Activated T-helper 1 cell treated with anti-CD3 and anti-CD28 coated beads, Interleukin-12 subunit alpha, Interleukin-12 subunit beta, Interleukin-2, Interleukin-4 antibody, amounts not matched to agents 30 ng/mL and 10 ng/mL and 1 ng/mL, durations not matched to agents 14 hours and 24 hours and 36 hours (primary cell): ENCODE measurements at regions not wholly inside any gene's neighbourhood (a gene's known extent, or its start where the extent isn't known, plus 50 kb on each side); places are given as distances from the start of the nearest gene placed in this dataset.

ENCODE experiments used
- DNase-seq: peaks from one replicate; pipeline ENCODE4 v3.0.0; 2021; ENCODE audit warnings: low spot score
- H3K27ac Mint-ChIP-seq: one replicate; pipeline ENCODE4 v1.8.0; 2021; ENCODE audit warnings: mild to moderate bottlenecking, mixed read lengths
- H3K27me3 Mint-ChIP-seq: one replicate; pipeline ENCODE4 v1.8.0; 2022; ENCODE audit warnings: mild to moderate bottlenecking, moderate library complexity, mixed read lengths; ENCODE audit not compliant: insufficient read depth
- H3K36me3 Mint-ChIP-seq: one replicate; pipeline ENCODE4 v1.8.0; 2021; ENCODE audit warnings: low read depth, mixed read lengths
- H3K4me1 Mint-ChIP-seq: one replicate; pipeline ENCODE4 v1.8.0; 2021; ENCODE audit warnings: low read depth, mixed read lengths
- H3K4me3 Mint-ChIP-seq: one replicate; pipeline ENCODE4 v1.8.0; 2021; ENCODE audit warnings: mild to moderate bottlenecking, moderate library complexity, mixed read lengths
- H3K9me3 Mint-ChIP-seq: one replicate; pipeline ENCODE4 v1.8.0; 2021; ENCODE audit warnings: mixed read lengths
- intact Hi-C: fragments of 100-400 bp; cut with micrococcal nuclease; formaldehyde crosslinking; loops from one replicate; pipeline ENCODE4 v1.15.1; 2024

GRCh38 chr1:224874775-224875174 lies 54.7 kb upstream of the DNAH14 start:
- Mint-ChIP-seq H3K9me3 (no peaks in the 10 kb centered on the region), H3K27me3 (peaks cover 13% of the 10 kb centered on the region)
- intact Hi-C loops = no loop called here

DNA sequence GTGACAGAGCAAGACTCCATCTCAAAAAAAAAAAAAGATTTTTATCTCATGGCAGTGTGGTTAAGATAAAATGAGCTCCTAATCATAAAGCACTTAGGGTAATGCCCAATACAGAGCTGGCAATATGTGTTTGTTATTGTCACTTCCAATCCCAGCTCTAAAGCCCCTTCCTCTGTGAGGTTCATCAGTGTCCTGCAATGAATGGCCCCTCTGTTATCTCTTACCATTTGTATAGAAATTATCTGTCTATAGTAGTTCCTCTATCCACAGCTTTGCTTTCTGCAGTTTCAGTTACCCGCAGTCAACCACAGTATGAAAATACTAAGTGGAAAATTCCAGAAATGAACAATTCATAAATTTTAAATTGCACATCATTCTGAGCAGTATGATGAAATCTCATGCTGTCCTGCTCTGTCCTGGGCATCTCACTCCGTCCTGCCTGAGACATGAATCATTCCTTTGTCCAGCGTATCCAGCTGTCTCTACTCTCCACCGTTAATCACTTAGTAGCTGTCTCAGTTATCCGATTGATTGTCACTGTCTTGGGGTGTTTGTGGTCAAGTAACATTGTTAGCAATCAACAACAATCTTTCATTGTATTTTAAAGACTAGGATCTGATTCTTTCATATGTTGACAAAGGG lies 50.2 kb upstream of the DNAH14 start:
- no peak overlapping the region for H3K4me3 Mint-ChIP-seq
- intact Hi-C loops = no loop called here
- no peak overlapping the region for H3K27ac Mint-ChIP-seq
- H3K4me1 Mint-ChIP-seq = no peaks in the 10 kb centered on the region
- peaks cover 15% of the 10 kb centered on the region for H3K27me3 Mint-ChIP-seq
- no peaks in the 10 kb centered on the region for H3K36me3 Mint-ChIP-seq
- DNase-seq = no peak
- no peaks in the 10 kb centered on the region for H3K9me3 Mint-ChIP-seq

More at GRCh38 chr1:224874775-224875174, 54.7 kb upstream of the DNAH14 start:
- H3K4me3 Mint-ChIP-seq = no peak overlapping the region
- H3K36me3 Mint-ChIP-seq = no peaks in the 10 kb centered on the region
- H3K4me1 Mint-ChIP-seq = no peaks in the 10 kb centered on the region
- no peak for DNase-seq
- H3K27ac Mint-ChIP-seq = no peak overlapping the region
